BJ (cell line): ENCODE measurements at regions not wholly inside any gene's neighbourhood (a gene's known extent, or its start where the extent isn't known, plus 50 kb on each side); places are given as distances from the start of the nearest gene placed in this dataset.

ENCODE experiments used
- CTCF ChIA-PET: fragments of 350-600 bp; formaldehyde crosslinking; extraction: SDS; loops from one replicate; lab custom pipeline; 2021; ENCODE audit warnings: antibody characterized with exemption, inconsistent platforms; lab: Yijun Ruan, JAX
- POLR2A ChIA-PET: fragments of 300-600 bp; sonication (Branson Sonifier 250); formaldehyde crosslinking; extraction: SDS; loops from one replicate; lab custom pipeline; 2021; ENCODE audit warnings: antibody characterized with exemption; lab: Charles Lee
- DNase-seq: peaks from one replicate; pipeline ENCODE4 v3.0.0-alpha.2; 2011; ENCODE audit warnings: low read depth
- H3K27me3 ChIP-seq: 2 replicates; pipeline ENCODE4 v1.6.0; 2011; ENCODE audit warnings: low read length; ENCODE audit not compliant: control insufficient read depth, insufficient read depth
- H3K36me3 ChIP-seq: 2 replicates; pipeline ENCODE4 v1.5.1; 2011; ENCODE audit warnings: low read length; ENCODE audit not compliant: control insufficient read depth, insufficient read depth
- H3K4me3 ChIP-seq: 2 replicates; pipeline ENCODE4 v1.5.1; 2011; ENCODE audit warnings: low read depth, mild to moderate bottlenecking, control low read depth, low read length
- TF ChIP-seq, protein P1 (sequence below): IDR thresholded peaks from 2 replicates; pipeline ENCODE4 v1.5.1; 2011; ENCODE audit warnings: low read depth, mild to moderate bottlenecking, control low read depth, inconsistent platforms, low read length, moderate library complexity; ENCODE audit not compliant: insufficient read depth

DNA sequence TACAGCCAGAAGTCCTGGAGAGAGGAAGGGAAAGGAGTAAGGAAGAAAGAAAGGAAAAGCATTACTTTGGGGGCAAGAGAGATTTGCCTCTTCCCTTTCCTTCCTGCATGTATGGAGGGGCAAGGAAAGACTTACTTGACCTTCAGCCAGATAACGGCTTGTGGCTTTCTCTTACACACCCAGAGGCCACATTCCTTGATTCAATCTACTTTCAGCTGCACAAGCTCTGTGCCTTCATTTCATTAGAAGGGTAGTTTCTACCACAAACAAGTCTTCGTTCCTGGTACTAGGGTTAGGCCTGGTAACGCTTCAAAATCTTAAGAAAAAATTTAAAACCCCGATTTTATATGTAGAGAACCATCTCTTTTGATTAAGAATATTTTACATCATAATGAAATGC is 835.9 kb downstream of the TUSC7 start:
- POLR2A ChIA-PET = no interaction called here
- no peak for DNase-seq
- CTCF ChIA-PET = interaction anchor here (0.7 kb wide), 1 partner anchor 13 kb away, joined by 3 read pairs; no protein-coding TSS in a partner anchor
- Histone ChIP-seq H3K27me3 (no peaks in the 10 kb centered on the region), H3K4me3 (no peak overlapping the region), H3K36me3 (no peaks in the 10 kb centered on the region)
- TF ChIP-seq, protein P1, sequence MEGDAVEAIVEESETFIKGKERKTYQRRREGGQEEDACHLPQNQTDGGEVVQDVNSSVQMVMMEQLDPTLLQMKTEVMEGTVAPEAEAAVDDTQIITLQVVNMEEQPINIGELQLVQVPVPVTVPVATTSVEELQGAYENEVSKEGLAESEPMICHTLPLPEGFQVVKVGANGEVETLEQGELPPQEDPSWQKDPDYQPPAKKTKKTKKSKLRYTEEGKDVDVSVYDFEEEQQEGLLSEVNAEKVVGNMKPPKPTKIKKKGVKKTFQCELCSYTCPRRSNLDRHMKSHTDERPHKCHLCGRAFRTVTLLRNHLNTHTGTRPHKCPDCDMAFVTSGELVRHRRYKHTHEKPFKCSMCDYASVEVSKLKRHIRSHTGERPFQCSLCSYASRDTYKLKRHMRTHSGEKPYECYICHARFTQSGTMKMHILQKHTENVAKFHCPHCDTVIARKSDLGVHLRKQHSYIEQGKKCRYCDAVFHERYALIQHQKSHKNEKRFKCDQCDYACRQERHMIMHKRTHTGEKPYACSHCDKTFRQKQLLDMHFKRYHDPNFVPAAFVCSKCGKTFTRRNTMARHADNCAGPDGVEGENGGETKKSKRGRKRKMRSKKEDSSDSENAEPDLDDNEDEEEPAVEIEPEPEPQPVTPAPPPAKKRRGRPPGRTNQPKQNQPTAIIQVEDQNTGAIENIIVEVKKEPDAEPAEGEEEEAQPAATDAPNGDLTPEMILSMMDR = no peak

DNA sequence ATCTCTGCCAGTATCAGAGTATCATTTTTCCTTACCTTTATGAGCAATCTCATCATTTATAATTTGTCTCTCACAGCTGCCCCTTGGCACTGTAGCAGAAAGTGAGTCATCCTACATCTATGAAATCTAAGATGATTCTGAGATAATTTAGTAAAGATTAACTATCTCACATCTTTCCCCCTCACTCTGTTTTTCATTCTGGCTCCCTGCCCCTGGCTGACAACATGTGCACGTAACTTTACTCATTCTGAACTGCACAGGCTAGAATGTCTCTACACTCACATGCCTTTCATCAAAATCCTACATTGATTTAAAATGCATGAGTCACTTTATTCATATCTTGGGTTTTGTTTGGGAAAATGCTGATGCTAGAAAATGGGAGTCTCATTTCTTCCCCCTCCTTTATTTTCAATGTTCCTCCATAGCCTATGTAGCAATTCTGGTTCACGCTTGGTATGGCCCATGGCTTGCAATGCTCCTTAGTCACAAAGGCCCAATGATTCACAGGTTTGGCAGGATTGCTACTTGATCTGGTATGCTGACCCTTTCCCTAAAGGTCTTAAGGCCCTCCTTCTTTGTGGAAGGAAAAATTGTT is 838.5 kb downstream of the TUSC7 start:
- H3K4me3 ChIP-seq = no peak overlapping the region
- TF ChIP-seq, protein P1 = no peak
- no peak for DNase-seq
- POLR2A ChIA-PET = no interaction called here
- H3K27me3 ChIP-seq = no peaks in the 10 kb centered on the region
- CTCF ChIA-PET = no interaction called here
- no peaks in the 10 kb centered on the region for H3K36me3 ChIP-seq

DNA sequence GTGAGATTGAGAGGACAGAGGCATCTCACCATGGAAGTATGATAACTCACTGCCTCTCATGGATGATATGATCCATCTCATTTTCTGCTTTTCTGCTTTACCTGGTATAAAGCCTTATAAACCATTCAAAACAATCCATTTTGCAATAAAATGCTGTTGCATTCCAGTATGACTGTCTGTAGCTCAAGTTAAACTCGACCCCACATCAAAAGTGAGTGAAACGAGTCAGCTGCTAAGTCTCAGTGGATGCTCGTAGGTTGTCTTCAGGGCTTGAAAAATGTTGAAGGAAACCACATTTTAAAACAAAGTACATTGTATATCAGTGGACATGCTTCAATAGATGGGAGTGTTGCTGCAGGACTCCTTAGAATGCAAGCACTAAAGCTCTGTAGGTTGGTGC is 839.0 kb downstream of the TUSC7 start:
- Histone ChIP-seq H3K36me3 (no peaks in the 10 kb centered on the region), H3K27me3 (no peaks in the 10 kb centered on the region), H3K4me3 (no peak overlapping the region)
- TF ChIP-seq, protein P1 = no peak
- DNase-seq = no peak
- ChIA-PET CTCF (interaction anchor here (1.1 kb wide), 1 partner anchor 13 kb away, joined by 3 read pairs; no protein-coding TSS in a partner anchor), POLR2A (no interaction called here)

GRCh38 chr3:117549716-117550115 is 840.1 kb downstream of the TUSC7 start:
- no peak for DNase-seq
- CTCF ChIA-PET = interaction anchor here (1.0 to 1.1 kb wide), 2 partner anchors 9 to 12 kb away, joined by 3 to 4 read pairs; no protein-coding TSS in a partner anchor

DNA sequence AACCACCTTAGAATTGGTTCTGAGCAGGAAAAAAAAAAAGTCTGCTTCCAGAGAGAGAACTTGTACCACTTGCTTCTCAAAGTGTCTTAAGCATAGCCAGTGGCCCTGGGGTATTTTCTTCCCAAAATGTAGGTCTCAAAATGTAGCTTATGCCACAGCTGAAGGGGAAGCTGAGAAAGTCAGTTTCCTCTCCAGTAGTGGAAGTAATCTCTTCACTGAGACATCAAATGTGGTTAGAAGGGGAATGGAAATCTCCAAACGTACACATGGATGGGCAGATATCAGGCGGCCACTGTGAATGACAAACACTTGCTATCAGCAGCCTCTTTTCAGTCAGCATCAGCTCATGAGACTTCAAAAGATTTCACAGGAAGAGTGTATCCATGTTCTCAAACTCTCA is 841.2 kb downstream of the TUSC7 start:
- H3K36me3 ChIP-seq = no peaks in the 10 kb centered on the region
- POLR2A ChIA-PET = no interaction called here
- CTCF ChIA-PET = interaction anchor here (0.6 to 2.0 kb wide), 3 partner anchors 16 to 105 kb away, joined by 3 to 5 read pairs (median 4); no protein-coding TSS in a partner anchor

More at GRCh38 chr3:117549716-117550115, 840.1 kb downstream of the TUSC7 start:
- Histone ChIP-seq H3K4me3 (no peak overlapping the region), H3K27me3 (no peaks in the 10 kb centered on the region), H3K36me3 (no peaks in the 10 kb centered on the region)
- POLR2A ChIA-PET = no interaction called here
- TF ChIP-seq, protein P1 = no peak

More for the DNA sequence above, 841.2 kb downstream of the TUSC7 start:
- Histone ChIP-seq H3K27me3 (no peaks in the 10 kb centered on the region), H3K4me3 (no peak overlapping the region)
- TF ChIP-seq, protein P1 = no peak
- no peak for DNase-seq
